Psoas muscle (tissue), 7 donors: ENCODE measurements at regions not wholly inside any gene's neighbourhood (a gene's known extent, or its start where the extent isn't known, plus 50 kb on each side); places are given as distances from the start of the nearest gene placed in this dataset.

Experiments used
- ATAC-seq, 4 donors: fragments of 200-7000 bp; cut with Tn5 transposase; one replicate each; pipeline ENCODE4 v1.9.1; 2020; ENCODE audit warnings: moderate library complexity in 3 of 4, mild to moderate bottlenecking in 2 of 4
- DNase-seq, 2 donors: peaks; one replicate each; pipeline ENCODE4 v3.0.0-alpha.2; 2020
- H3K27ac ChIP-seq: fragments of 200-600 bp; one replicate; pipeline ENCODE4 v1.8.0; 2022
- H3K27me3 ChIP-seq, 3 donors: fragments of 200-600 bp in 1 of 3; one replicate each; pipeline versions ENCODE4 v1.6.1 to v1.8.0; 2013 to 2022; ENCODE audit warnings: low read length in 2 of 3, mild to moderate bottlenecking in 2 of 3, moderate library complexity in 1 of 3; ENCODE audit not compliant: insufficient read depth in 3 of 3
- H3K36me3 ChIP-seq, 2 donors: fragments of 200-600 bp in 1 of 2; one replicate each; pipeline versions ENCODE4 v1.6.1 to v1.8.0; 2013 to 2022; ENCODE audit warnings: low read depth in 1 of 2, mild to moderate bottlenecking in 1 of 2, moderate library complexity in 1 of 2; ENCODE audit not compliant: insufficient read depth in 1 of 2
- H3K4me1 ChIP-seq: fragments of 200-600 bp; one replicate; pipeline ENCODE4 v1.8.0; 2022
- H3K4me3 ChIP-seq: fragments of 200-600 bp; one replicate; pipeline ENCODE4 v1.8.0; 2022; ENCODE audit warnings: mild to moderate bottlenecking
- H3K9me3 ChIP-seq: fragments of 200-600 bp; one replicate; pipeline ENCODE4 v1.8.0; 2022
- CTCF ChIP-seq: fragments of 200-600 bp; IDR thresholded peaks from one replicate; pipeline ENCODE4 v1.8.0; 2022; ENCODE audit warnings: antibody characterized with exemption
- WGBS, 3 donors: extraction: QIAGEN DNeasy Blood & Tissue Kit; methylation state at CpG; one replicate each; pipeline versions ENCODE4 v1.1.6 to v1.1.7; 2013; 5-methylcytosine and 5-hydroxymethylcytosine counted together
- intact Hi-C, 2 donors: fragments of 100-400 bp; cut with DNase I; formaldehyde crosslinking; loops; one replicate each; pipeline versions ENCODE4 v1.11.0 to v1.14.2; 2022
- donor health status: healthy with polysubstance abuse.
- donor health status: DM: no; HTN: no; CAD: no; lungs with moderate emphysema.
- donor health status: Bipolar disorder and iron deficiency.
- donor health status: healthy.
- donor health status: DM: yes; HTN: yes; CAD: no.
- donor health status: DM: no; HTN: no; CAD: no.
- donor health status: DM: yes; HTN: yes; CAD: no.

- ATAC-seq = no peak
- no peak for TF ChIP-seq CTCF
- Histone ChIP-seq H3K36me3 (no peaks in the 10 kb centered on the region), H3K27ac (no peak overlapping the region), H3K4me1 (no peaks in the 10 kb centered on the region), H3K27me3 (no peaks in the 10 kb centered on the region), H3K9me3 (no peaks in the 10 kb centered on the region), H3K4me3 (no peak overlapping the region)
- 79 to 97% (median 82%) methylated on average over 1 of the region's 1 CpG for WGBS, 3 donors
- DNase-seq = no peak
- intact Hi-C loops = no loop called here
Observed at GRCh38 chr6:139632840-139633239, 258.4 kb upstream of the CITED2 start.

- no peak for TF ChIP-seq CTCF
- DNase-seq (no peak), ATAC-seq (no peak)
- WGBS, 3 donors = 67 to 77% (median 75%) methylated on average over 1 of the region's 1 CpG
- Histone ChIP-seq H3K4me1 (no peaks in the 10 kb centered on the region), H3K4me3 (no peak overlapping the region), H3K9me3 (no peaks in the 10 kb centered on the region), H3K27me3 (no peaks in the 10 kb centered on the region), H3K27ac (no peak overlapping the region), H3K36me3 (no peaks in the 10 kb centered on the region)
- intact Hi-C loops = no loop called here
Observed at GRCh38 chr6:139628270-139628669, 253.8 kb upstream of the CITED2 start.

DNA sequence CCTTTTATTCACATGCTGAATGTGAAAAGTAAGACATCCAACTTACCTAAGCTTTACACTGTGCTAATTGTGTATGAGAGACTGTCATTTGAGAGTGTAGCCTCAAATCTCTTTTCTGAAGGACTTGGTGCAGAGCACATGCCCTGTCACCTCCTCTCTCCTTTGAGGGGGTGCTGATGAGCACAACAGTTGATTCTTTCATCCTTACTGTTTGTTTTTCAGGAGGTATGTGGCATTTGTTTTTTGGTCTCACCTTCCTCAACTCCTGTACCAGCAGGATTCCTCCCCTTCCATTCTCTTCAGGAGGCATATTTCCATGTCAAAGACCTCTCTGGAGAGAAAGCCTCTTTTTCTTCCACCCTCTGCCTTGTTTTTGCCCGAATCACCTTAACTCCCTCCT is 252.6 kb upstream of the CITED2 start:
- intact Hi-C loops = no loop called here
- no peak for TF ChIP-seq CTCF
- 42 to 45% (median 43%) methylated on average over 1 of the region's 1 CpG for WGBS, 3 donors
- peak overlapping the region; percentile 33 for H3K27ac ChIP-seq
- H3K9me3 ChIP-seq = no peaks in the 10 kb centered on the region
- DNase-seq = no peak
- no peaks in the 10 kb centered on the region for H3K4me1 ChIP-seq
- no peaks in the 10 kb centered on the region for H3K27me3 ChIP-seq
- no peak overlapping the region for H3K4me3 ChIP-seq
- H3K36me3 ChIP-seq = no peaks in the 10 kb centered on the region
- peak in 2 of 4 donors; percentile 8 to 24 for ATAC-seq

- WGBS, 3 donors = 40 to 46% (median 42%) methylated on average over 5 of the region's 5 CpGs
- no peak for TF ChIP-seq CTCF
- intact Hi-C loops = no loop called here
- no peaks in the 10 kb centered on the region for H3K27me3 ChIP-seq
- no peak for DNase-seq
- no peaks in the 10 kb centered on the region for H3K36me3 ChIP-seq
- no peaks in the 10 kb centered on the region for H3K9me3 ChIP-seq
- peak; percentile 25 to 74 (median 59) for ATAC-seq
- H3K4me1 ChIP-seq = no peaks in the 10 kb centered on the region
- no peak overlapping the region for H3K4me3 ChIP-seq
- peak overlapping the region; percentile 33 for H3K27ac ChIP-seq
Observed at GRCh38 chr6:139625998-139626975, 251.8 kb upstream of the CITED2 start.
